ENCODE measurements at regions not wholly inside any gene's neighbourhood (a gene's known extent, or its start where the extent isn't known, plus 50 kb on each side); places are given as distances from the start of the nearest gene placed in this dataset.
A peak's percentile ranks its signal among the peaks of the same experiment; 100 is the strongest.

- DNase-seq (ENCODE audit: low spot score) = no peak
- H3K9me3 Mint-ChIP-seq = no peaks in the 10 kb centered on the region
- H3K4me1 Mint-ChIP-seq = peaks cover 27% of the 10 kb centered on the region
These were observed 60.6 kb upstream of the LOXL4 start for GRCh38 chr10:98328640-98329039.

GRCh38 chr10:98328163-98328562, 60.2 kb upstream of the LOXL4 start:
- no peak for DNase-seq (ENCODE audit: low spot score)
- no peaks in the 10 kb centered on the region for H3K9me3 ChIP-seq (ENCODE audit: low read depth)
- H3K27me3 ChIP-seq = no peaks in the 10 kb centered on the region
- H3K36me3 Mint-ChIP-seq = no peaks in the 10 kb centered on the region
- H3K79me2 ChIP-seq (ENCODE audit: low read depth) = no peaks in the 10 kb centered on the region
- TF ChIP-seq CTCF (IDR thresholded peaks at IDR 0.05) = no peak
- no peak for TF ChIP-seq EZH2phosphoT487 (IDR thresholded peaks at IDR 0.05)
- TF ChIP-seq EZH2 (IDR thresholded peaks at IDR 0.05) = no peak
- no peak overlapping the region for H3K27ac Mint-ChIP-seq
- no peaks in the 10 kb centered on the region for H3F3A ChIP-seq (ENCODE audit: low read depth)
- H3K4me3 Mint-ChIP-seq = no peak overlapping the region
- H3K9ac ChIP-seq = no peak overlapping the region
- no peak overlapping the region for H3K4me3 ChIP-seq
- H3K27ac ChIP-seq = no peak overlapping the region
- no peaks in the 10 kb centered on the region for H3K9me3 Mint-ChIP-seq
- H4K20me1 ChIP-seq (ENCODE audit: low read depth) = no peaks in the 10 kb centered on the region
- H3K36me3 ChIP-seq = no peaks in the 10 kb centered on the region
- no peaks in the 10 kb centered on the region for H3K4me1 ChIP-seq
- H3K27me3 Mint-ChIP-seq (ENCODE audit: insufficient read depth, low read depth) = peaks cover 9% of the 10 kb centered on the region
- H3K4me1 Mint-ChIP-seq = peaks cover 30% of the 10 kb centered on the region
- no peak overlapping the region for H3K4me2 ChIP-seq
- H2AFZ ChIP-seq (replicated peaks) = no peak overlapping the region

More at GRCh38 chr10:98328640-98329039, 60.6 kb upstream of the LOXL4 start:
- H3K4me3 ChIP-seq = no peak overlapping the region
- H3K27ac Mint-ChIP-seq = no peak overlapping the region
- no peak overlapping the region for H3K9ac ChIP-seq
- H3F3A ChIP-seq (ENCODE audit: low read depth) = no peaks in the 10 kb centered on the region
- H3K36me3 Mint-ChIP-seq = no peaks in the 10 kb centered on the region
- H3K27ac ChIP-seq = no peak overlapping the region
- H3K79me2 ChIP-seq (ENCODE audit: low read depth) = no peaks in the 10 kb centered on the region
- no peak overlapping the region for H2AFZ ChIP-seq (replicated peaks)
- H3K27me3 Mint-ChIP-seq (ENCODE audit: insufficient read depth, low read depth) = peaks cover 12% of the 10 kb centered on the region
- no peaks in the 10 kb centered on the region for H3K36me3 ChIP-seq
- H3K4me1 ChIP-seq = no peaks in the 10 kb centered on the region
- TF ChIP-seq EZH2 (IDR thresholded peaks at IDR 0.05) (no peak), CTCF (IDR thresholded peaks at IDR 0.05) (no peak), EZH2phosphoT487 (IDR thresholded peaks at IDR 0.05) (no peak)
- no peaks in the 10 kb centered on the region for H4K20me1 ChIP-seq (ENCODE audit: low read depth)
- no peak overlapping the region for H3K4me2 ChIP-seq
- peak overlapping the region; percentile 11 for H3K4me3 Mint-ChIP-seq
- H3K9me3 ChIP-seq (ENCODE audit: low read depth) = no peaks in the 10 kb centered on the region
- H3K27me3 ChIP-seq = no peaks in the 10 kb centered on the region

GRCh38 chr10:98326621-98327027, 58.6 kb upstream of the LOXL4 start:
- H3F3A ChIP-seq (ENCODE audit: low read depth) = no peaks in the 10 kb centered on the region
- Mint-ChIP-seq H3K27me3 (ENCODE audit: insufficient read depth, low read depth) (peaks cover 9% of the 10 kb centered on the region), H3K36me3 (no peaks in the 10 kb centered on the region), H3K9me3 (no peaks in the 10 kb centered on the region), H3K4me1 (peaks cover 32% of the 10 kb centered on the region), H3K4me3 (no peak overlapping the region), H3K27ac (peak overlapping the region; percentile 96)
- no peaks in the 10 kb centered on the region for H3K9me3 ChIP-seq (ENCODE audit: low read depth)
- DNase-seq (ENCODE audit: low spot score) = peak; percentile 44
- no peaks in the 10 kb centered on the region for H3K27me3 ChIP-seq
- TF ChIP-seq EZH2 (IDR thresholded peaks at IDR 0.05) (no peak), EZH2phosphoT487 (IDR thresholded peaks at IDR 0.05) (no peak), CTCF (IDR thresholded peaks at IDR 0.05) (no peak)
- H3K4me2 ChIP-seq = no peak overlapping the region
- H3K27ac ChIP-seq = no peak overlapping the region
- H3K4me1 ChIP-seq = no peaks in the 10 kb centered on the region
- H4K20me1 ChIP-seq (ENCODE audit: low read depth) = no peaks in the 10 kb centered on the region
- H3K79me2 ChIP-seq (ENCODE audit: low read depth) = no peaks in the 10 kb centered on the region
- H3K9ac ChIP-seq = no peak overlapping the region
- H3K4me3 ChIP-seq = no peak overlapping the region
- no peaks in the 10 kb centered on the region for H3K36me3 ChIP-seq
- H2AFZ ChIP-seq (replicated peaks) = no peak overlapping the region
